GM21737 (cell line): ENCODE measurements at regions not wholly inside any gene's neighbourhood (a gene's known extent, or its start where the extent isn't known, plus 50 kb on each side); places are given as distances from the start of the nearest gene placed in this dataset.

Experiments
- ATAC-seq: cut with Tn5 transposase; IDR thresholded peaks from one replicate; pipeline ENCODE4 v1.9.1; 2021; ENCODE audit warnings: mild to moderate bottlenecking, moderate library complexity; ENCODE audit not compliant: unreplicated experiment

GRCh38 chr4:59223292-59223941 lies 1976.7 kb upstream of the ADGRL3 start:
- ATAC-seq: no peak

GRCh38 chr4:59238212-59238611 lies 1961.9 kb upstream of the ADGRL3 start:
- ATAC-seq: no peak

DNA sequence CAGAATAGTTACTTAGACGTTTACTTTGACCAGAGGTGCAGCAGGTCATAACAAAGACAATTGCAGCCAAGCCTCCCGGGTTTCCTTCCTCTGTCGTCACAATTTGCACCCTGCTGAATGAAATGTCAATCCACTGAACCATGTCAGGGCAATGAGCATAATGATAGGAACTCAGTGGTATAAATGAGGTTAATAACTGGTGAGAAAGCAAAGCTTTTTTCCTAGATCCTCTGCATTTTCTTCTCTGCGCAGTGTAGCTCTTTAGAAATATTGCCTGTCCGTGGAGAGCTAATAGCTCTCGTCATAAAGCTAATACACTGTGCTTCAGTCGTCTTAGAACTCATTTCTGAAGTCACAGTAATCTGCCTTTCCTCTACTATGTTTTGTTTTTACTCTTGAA lies 1960.1 kb upstream of the ADGRL3 start:
- ATAC-seq: no peak

DNA sequence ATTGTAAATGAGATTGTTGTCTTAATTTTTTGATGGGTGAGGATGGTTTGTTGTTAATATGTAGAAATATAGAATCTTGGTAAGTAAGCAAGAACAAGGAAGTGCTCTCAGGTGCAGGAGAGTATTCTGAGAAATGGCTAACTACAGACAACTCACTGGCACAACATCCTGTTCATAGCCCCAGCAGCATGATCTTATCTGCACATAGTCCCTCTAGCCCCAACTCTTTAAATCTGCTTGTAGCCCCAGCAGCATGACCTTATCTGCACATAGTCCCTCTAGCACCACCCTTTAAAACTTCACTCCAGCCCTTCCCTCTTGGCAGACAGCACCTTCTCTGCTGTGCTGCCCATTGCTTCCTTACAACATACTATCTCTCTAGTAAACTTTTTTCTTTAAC lies 1957.1 kb upstream of the ADGRL3 start:
- ATAC-seq: no peak

DNA sequence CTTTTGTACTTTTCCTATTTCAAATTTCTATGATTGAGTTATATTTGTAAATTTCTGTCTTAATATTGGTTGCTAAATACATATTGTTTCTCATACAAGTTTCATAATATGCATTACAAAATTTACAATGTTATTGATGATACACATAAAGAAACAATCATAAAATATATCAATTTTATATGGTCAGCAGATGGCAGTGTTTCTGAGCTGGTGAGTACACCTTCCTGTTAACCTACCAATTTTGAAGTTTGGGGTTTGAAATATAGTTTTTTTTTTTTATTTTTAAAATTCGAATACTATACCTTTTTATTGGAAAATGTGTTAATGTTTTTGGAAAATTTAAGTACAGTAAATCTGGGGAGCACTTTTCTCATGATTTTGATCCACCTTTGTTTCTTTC lies 1953.1 kb upstream of the ADGRL3 start:
- no peak for ATAC-seq

- ATAC-seq: no peak
These were observed 1951.8 kb upstream of the ADGRL3 start for GRCh38 chr4:59248313-59248712.

DNA sequence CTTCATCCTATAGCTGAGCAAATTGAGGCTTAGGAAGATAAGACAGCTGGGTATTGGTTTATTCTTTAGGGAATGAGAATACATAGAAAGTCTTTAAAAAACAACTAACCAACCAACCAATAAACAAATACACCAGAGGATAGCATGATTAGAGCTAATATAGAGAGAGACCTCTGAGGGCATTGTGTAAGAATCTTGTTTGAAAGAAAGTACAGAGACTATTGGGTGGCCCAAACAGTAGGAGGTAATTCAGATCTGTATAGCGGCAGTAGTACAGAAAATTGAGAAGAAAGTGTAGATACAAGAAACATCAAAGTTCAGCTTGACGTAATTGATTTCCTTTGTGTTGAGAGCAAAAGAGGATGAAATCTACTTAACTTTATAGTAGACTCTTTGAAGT lies 1951.0 kb upstream of the ADGRL3 start:
- no peak for ATAC-seq

- ATAC-seq: no peak
These were observed 1942.1 kb upstream of the ADGRL3 start for GRCh38 chr4:59258002-59258401.

GRCh38 chr4:59307609-59308008 lies 1892.5 kb upstream of the ADGRL3 start:
- ATAC-seq: no peak

DNA sequence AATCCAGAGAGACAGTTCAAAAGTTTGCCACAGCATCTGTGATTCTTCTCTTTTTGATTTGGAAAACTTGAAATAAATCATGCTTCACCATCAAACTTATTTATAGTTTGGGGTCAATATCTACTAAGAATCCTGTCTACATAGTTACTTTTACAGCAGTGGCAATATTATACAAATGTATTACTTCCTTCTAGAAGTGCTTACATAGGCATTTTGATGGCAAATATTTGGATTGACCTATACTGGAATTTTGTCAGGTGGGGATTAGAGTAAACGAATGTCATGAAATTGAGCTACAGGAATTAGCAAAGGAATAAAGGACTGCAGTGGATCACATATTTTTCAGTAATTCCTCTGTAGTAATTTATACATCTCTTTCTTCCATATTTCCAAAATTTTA lies 1885.5 kb upstream of the ADGRL3 start:
- no peak for ATAC-seq

DNA sequence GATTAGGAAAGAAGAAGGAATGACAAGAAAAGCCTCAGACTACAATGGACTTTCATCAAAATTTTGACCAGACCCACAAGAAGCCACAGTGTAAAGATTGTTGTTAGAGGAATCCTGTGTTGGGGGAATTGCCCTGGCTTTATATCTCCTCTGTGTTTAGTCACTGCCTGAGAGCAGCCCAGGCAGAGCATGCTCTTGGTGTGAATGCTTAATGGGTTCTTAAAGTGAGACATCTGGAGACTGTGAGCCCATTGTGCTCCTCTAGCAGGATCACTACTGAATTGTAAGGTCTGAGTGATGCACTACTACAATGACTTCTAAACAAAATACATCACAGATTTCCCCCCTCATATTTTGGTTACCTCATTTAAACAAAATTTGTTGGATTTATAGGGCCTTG lies 1860.5 kb upstream of the ADGRL3 start:
- no peak for ATAC-seq

- no peak for ATAC-seq
These were observed 1858.6 kb upstream of the ADGRL3 start for GRCh38 chr4:59341506-59341905.

DNA sequence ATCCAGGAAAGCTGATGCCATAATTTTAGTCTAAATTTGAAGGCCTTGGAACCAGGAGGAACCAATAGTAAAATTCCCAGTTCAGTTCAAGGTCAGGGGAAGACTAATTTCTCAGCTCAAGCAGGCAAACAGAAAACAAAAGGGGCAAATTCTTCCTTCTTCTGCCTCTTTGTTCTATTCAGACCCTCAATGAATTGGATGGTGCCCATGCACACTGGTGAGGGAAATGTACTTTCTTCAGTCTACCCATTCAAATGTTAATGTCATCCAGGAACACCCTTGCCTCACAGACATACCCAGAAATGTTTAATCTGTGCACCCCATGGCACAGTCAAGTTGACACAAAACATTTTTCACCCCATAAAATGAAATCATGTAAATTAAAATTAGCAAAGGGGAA lies 1851.2 kb upstream of the ADGRL3 start:
- no peak for ATAC-seq

DNA sequence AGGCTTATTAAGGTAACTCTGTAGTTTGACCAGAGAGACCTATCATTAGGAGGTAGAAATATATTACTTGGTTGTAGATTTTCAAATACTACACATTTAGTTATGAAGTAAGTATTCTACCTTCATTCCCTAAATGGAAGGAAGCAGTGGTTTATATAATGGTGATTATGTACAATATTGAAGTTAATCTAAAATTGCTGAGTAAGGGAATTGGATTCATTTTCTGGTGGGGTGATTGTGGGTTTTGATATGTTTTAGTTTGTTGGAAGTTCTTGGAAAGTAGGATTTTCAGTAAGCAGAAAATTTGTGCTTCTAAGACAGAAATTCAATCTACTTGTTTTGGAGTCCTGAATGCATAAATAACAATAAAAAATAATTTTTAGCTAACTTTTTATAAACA lies 1830.9 kb upstream of the ADGRL3 start:
- no peak for ATAC-seq

DNA sequence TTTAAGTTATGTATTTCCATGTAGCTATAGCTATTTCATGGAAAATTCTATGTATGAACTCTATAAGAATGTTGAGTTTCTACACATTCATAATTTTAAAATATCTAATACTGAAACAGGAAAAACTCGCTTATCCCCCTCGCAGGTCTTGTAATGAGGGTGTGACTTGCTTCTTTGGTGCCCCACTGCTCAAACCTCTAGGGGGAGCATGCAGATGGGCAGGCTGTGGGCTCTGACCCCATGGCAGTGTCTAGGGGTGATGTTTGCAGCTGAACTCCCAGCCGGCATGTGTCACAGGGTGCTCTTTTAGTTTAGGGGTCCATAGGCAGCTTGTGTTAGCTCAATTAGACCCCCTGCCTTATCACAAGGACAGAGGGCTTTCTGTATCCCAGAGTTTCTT lies 1825.7 kb upstream of the ADGRL3 start:
- ATAC-seq: no peak

DNA sequence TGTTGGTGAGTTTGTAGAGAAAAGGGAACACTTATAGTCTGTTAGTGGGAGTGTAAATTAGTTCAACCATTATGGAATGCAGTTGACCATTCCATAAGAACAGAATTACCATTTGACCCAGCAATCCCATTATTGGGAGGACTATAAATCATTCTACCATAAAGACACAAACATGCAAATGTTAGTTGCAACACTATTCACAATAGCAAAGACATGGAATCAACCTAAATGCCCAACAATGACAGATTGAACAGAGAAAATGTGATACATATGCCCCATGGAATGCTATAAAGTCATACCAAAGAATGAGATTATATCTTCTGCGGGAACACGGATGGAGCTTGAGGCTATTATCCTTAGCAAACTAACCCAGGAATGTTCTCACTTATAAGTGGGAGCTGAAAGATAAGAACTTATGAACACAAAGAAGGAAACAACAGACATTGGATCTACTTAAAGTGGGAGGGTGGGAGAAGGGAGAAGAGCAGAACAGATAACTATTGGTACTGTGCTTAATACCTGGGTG lies 1819.2 kb upstream of the ADGRL3 start:
- ATAC-seq: no peak

DNA sequence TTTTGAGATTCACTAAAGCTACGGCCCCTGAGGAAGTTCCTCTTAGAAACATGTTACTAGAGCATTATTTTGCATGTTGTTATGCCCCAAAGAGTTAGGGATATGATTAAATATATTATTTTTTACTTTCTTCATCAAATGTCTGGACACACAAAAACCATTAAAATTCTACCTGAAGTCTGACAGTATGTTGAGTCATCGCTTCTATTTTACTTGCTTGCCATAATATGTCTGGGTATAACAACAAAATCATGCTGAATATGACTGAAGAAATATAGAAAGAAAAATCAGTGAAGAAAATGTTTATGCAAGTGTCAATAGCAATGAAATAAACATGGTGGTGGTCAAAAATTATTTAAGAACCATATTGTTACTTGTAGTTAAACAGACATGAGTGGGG lies 1818.5 kb upstream of the ADGRL3 start:
- ATAC-seq: no peak

DNA sequence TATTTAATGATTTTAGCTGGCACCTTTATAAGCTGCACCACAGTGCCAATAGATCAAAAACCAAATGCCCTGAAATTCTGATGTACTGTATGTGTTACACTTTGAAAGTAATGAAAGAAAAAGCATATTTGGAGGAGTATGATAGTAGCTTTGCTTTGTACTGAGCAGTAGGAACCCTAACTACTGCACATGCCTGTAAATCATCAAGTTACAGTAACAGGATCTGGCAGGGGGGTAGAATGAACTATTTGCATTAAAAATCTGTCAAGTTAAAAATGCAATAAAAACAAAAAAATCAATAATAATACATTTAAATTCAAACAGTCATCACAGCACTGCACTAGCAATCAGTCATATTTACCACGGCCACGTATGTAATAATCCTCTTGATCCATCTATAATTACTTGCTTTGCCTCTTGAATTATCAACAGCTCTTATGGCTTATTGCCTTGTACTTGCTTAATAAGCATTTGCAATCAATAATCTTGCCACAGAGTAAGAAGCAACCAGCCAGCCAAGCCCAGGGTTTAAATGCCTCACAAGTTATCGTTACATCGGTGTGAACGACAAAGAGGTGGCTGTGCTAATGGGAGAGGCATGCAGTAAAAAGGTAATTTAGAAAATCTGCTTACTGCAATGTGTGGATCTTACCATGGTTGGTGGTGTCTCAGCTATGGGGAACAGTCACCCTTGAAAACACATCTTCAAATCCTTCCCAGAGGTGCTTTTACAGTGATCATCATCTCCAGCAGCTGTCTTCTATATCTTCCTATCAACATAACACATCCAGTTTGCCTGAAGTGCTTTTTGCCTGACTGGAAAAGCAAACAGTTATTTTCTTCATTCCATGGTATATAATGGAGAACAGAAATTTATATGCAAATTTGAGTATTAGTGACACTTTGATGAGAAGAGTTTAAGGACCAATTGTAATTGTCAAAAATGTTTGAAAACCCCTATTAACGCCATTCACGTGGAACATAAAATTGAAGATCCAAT lies 1812.1 kb upstream of the ADGRL3 start:
- ATAC-seq: no peak

DNA sequence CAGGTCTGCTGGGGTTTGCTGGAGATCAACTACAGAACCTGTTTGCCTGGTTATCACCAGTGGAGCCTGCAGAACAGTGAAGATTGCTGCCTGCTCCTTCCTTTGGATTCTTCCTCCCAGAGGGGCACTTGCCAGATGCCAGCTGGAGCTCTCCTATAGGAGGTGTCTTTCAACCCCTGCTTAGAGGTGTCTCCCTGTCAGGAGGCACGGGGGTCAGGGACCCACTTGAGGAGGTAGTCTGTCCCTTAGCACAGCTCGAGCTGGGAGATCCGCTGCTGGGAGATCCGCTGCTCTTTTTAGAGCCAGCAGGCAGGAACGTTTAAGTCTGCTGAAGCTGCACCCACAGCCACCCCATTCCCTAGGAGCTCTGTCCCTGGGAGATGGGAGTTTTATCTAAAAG lies 1806.3 kb upstream of the ADGRL3 start:
- ATAC-seq: no peak

DNA sequence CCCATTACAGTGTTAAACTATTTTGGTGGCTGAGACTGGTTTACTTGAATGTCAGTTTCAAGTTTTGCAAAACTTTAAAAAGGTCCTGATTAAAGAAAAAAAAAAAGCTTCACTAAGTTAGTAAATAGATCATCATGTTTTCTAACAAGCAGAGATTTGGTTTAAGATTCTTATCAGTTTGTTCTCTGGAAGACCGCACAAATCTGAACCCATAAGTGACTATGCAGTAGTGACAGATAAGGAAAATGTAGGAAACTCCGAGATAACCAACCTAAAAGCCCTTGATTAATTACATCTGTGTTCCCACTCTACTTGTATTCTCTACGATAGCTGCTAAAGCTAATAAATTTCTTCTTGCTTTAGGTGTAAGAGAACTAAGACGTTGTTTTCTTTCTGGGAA lies 1799.8 kb upstream of the ADGRL3 start:
- no peak for ATAC-seq

DNA sequence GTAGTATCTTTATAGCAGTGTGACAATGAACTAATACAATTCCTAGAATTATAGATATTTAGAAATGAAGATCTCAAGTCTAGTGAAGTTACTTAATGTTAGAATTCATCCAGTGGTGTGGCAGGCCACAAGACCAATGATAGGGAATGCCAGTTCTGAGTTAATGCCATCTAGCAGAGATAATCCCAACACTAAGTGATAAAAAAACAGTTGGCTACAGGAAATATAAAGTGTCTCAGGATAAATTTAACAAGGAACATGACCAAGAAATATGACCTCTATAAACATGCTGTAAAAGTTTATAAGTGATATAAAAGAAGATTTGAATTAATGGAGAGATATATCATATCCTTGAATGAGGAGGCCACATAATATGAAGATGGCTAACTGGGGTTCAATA lies 1790.5 kb upstream of the ADGRL3 start:
- ATAC-seq: no peak

- no peak for ATAC-seq
These were observed 1787.4 kb upstream of the ADGRL3 start for GRCh38 chr4:59412739-59413138.
